PFSK-1 (cell line): ENCODE measurements at regions not wholly inside any gene's neighbourhood (a gene's known extent, or its start where the extent isn't known, plus 50 kb on each side); places are given as distances from the start of the nearest gene placed in this dataset.

ENCODE experiments used
- REST ChIP-seq, 2 experiments: IDR thresholded peaks; 2 replicates each; pipeline versions ENCODE4 v1.6.1 to v1.8.0; 2011 to 2012; ENCODE audit warnings: low read depth in 2 of 2, low read length in 2 of 2, control low read depth in 1 of 2, inconsistent platforms in 1 of 2, mild to moderate bottlenecking in 1 of 2, moderate library complexity in 1 of 2; ENCODE audit not compliant: insufficient read depth in 1 of 2
- TAF1 ChIP-seq: IDR thresholded peaks from 2 replicates; pipeline ENCODE4 v1.6.1; 2012; ENCODE audit warnings: low read length, control low read depth, borderline replicate concordance; ENCODE audit not compliant: insufficient read depth

GRCh38 chr5:138659121-138659520 lies 83.9 kb upstream of the HSPA9 start:
- TF ChIP-seq TAF1: no peak
- TF ChIP-seq REST (IDR thresholded peaks at IDR 0.05; ENCODE audit: insufficient read depth in 1 of 2, low read depth in 2 of 2, low read length in 2 of 2): no peak
